ENCODE measurements at regions not wholly inside any gene's neighbourhood (a gene's known extent, or its start where the extent isn't known, plus 50 kb on each side); places are given as distances from the start of the nearest gene placed in this dataset.

DNA sequence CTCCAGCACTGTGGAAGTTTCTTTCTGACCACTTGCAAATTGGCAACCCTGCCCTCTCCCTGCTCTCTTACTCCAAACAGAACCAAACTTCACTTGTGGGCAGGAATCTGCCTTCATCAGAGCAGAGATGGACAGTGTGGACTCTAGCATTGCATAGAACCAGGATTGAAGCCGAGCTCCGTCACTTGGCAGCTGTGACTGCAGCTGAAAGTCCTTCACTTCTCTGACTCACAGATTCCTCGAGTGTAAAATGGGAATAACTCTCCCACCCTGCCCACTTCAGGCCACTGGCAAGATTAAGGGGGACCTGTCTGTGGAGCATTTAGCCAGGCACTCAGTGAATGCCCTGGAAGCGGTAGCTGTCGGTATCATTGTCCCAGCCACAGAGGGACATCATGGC, 75.7 kb upstream of the ZBTB40 start:
- no peak overlapping the region for H3K4me3 ChIP-seq (ENCODE audit: control insufficient read depth, low read depth, low read length)
- DNase-seq (ENCODE audit: low read depth) = no peak
- no peak for TF ChIP-seq CTCF (IDR thresholded peaks at IDR 0.05; ENCODE audit: control insufficient read depth, insufficient read depth, low read depth, low read length, missing control alignments)

- DNase-seq (ENCODE audit: low read depth) = no peak
- TF ChIP-seq CTCF (IDR thresholded peaks at IDR 0.05; ENCODE audit: control insufficient read depth, insufficient read depth, low read depth, low read length, missing control alignments) = no peak
- no peak overlapping the region for H3K4me3 ChIP-seq (ENCODE audit: control insufficient read depth, low read depth, low read length)
Observed at GRCh38 chr1:22376546-22376945, 75.1 kb upstream of the ZBTB40 start.

DNA sequence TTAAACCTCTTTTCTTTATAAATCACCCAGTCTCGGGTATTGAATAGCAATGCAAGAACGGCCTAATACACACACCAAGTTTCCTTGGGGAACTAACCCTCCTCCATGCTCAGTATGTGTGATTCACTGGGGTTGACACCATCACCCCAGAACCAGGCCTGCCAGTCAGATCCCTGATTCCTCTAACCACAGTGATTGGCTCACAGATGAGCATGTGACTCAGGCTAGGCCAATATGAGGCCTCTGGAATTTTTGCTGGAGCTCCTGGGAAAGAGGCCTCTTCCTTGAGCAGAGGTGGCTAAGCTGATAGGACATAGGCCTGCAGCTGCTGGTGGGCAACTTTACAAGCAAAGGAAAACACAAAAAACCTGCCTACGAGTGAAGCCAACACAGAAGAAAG, 74.7 kb upstream of the ZBTB40 start:
- no peak overlapping the region for H3K4me3 ChIP-seq (ENCODE audit: control insufficient read depth, low read depth, low read length)
- DNase-seq (ENCODE audit: low read depth) = no peak
- TF ChIP-seq CTCF (IDR thresholded peaks at IDR 0.05; ENCODE audit: control insufficient read depth, insufficient read depth, low read depth, low read length, missing control alignments) = no peak

GRCh38 chr1:22379566-22379965, 72.1 kb upstream of the ZBTB40 start:
- TF ChIP-seq CTCF (IDR thresholded peaks at IDR 0.05; ENCODE audit: control insufficient read depth, insufficient read depth, low read depth, low read length, missing control alignments) = no peak
- peak; percentile 27 for DNase-seq (ENCODE audit: low read depth)
- H3K4me3 ChIP-seq (ENCODE audit: control insufficient read depth, low read depth, low read length) = no peak overlapping the region

GRCh38 chr1:22380024-22380785, 71.4 kb upstream of the ZBTB40 start:
- H3K4me3 ChIP-seq (ENCODE audit: control insufficient read depth, low read depth, low read length) = no peak overlapping the region
- DNase-seq (ENCODE audit: low read depth) = no peak
- no peak for TF ChIP-seq CTCF (IDR thresholded peaks at IDR 0.05; ENCODE audit: control insufficient read depth, insufficient read depth, low read depth, low read length, missing control alignments)

DNA sequence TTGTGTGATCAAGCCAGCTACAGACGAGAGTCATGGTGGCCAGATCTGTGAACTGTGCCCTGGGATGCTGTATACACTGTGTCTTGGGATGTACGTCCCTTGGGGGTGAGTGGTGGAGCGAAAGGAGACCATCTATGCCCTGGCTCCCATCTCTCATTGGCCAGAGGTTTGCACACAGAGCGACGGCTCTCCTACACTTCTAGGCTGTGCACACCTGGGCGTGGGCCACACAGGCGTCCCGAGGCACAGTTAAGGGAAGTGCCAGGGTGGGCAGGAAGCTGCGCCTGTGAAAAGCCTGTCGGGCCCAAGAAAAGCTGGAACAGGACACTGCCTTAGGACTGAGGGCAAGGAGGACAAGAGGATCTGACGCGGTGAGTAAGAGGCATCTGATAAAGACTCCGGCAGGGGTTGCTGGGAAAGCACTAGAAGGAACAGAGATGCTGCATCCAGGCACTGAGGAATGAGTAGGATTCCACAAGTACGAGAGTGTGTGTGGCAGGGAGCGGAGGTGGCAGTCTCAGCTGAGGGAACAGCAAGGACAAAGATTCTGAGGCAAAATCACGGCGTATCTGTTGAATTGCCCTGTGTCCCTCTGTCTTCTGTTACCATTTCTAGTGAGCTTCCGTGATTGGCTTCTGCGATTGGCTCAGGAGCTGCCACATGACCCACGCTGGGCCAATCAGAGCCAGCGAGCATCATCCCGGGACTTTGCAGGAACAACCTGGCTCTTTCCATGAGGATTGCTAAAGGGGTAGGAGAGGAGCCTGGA, 67.9 kb upstream of the ZBTB40 start:
- no peak for DNase-seq (ENCODE audit: low read depth)
- H3K4me3 ChIP-seq (ENCODE audit: control insufficient read depth, low read depth, low read length) = no peak overlapping the region
- no peak for TF ChIP-seq CTCF (IDR thresholded peaks at IDR 0.05; ENCODE audit: control insufficient read depth, insufficient read depth, low read depth, low read length, missing control alignments)
